ENCODE measurements at regions not wholly inside any gene's neighbourhood (a gene's known extent, or its start where the extent isn't known, plus 50 kb on each side); places are given as distances from the start of the nearest gene placed in this dataset.

DNA sequence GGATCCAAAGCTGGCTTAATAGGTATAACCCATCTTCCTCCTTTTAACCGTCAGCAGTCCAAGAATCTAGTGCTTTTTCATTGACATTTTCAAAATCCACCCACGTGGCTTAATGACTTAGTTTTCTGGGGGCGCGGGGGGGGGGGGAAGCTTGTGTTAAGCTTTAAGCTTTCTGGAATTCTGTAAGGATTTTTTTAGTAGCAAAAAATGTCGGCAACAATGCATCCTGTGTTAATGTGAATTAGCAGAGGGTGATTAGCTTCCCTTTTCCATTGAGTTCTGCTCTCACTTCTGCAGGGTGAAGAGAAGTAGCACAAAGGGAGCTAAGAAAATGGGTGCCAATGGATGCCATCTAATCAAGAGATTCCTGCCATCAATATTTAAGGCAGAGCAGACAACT is 348.2 kb downstream of the SAMD5 start:
- DNase-seq = no peak

DNA sequence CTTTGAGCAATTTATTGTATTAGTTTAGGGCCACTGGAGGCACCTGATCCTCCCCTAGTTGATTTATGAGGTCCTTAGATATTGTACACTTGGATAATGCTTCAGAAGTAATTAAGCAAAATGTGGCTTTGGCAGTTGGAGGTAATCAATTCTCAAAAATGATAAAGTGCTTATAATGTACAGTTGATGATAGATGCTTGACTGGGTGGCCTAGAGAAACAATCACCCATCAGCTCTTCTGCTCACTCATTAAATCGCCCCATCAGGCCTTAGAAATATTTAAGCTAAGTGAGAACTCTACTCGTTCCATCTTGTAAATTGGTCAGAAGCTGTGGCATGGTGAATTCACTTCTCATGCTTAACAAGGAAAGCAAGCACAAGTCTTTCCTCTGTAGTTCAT is 349.9 kb downstream of the SAMD5 start:
- no peak for DNase-seq

DNA sequence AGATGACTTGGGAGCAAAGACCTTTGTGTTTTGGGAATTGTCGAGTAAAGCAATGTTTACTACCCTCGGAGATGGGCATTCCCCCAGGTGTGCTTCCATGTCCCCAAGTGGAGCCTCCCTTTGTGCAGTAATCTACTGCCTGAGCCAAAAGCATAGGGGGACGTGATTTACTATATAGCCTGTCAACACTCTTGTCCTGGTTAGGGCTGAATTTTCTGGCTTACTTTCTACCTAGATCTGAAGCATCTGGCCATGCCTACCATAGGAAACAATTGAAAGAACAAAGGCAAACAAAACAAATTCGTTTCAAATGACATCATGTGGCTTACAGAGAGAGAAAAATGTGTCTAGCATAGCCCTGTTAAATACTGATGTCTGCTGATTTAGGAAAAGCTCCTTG is 350.6 kb downstream of the SAMD5 start:
- no peak for DNase-seq

DNA sequence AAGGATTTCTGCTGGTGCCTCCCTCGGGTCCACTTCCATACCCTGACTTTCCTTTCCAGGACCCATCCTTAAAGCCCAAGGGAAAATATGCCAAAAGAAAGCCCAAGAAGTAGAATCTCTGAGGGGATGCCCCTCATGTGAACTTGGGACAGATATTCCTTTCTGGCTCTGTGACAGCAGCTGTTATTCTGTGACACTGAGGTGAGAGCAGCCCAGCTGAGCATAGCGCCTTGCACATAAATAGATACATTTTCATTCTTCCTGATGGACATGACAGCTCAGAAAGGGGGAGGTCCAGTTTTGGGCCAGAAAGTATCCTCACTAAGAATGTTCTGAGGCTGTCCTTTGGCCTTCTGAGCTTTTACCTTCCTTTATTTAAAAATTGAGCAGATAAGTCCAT is 353.2 kb downstream of the SAMD5 start:
- DNase-seq = no peak

DNA sequence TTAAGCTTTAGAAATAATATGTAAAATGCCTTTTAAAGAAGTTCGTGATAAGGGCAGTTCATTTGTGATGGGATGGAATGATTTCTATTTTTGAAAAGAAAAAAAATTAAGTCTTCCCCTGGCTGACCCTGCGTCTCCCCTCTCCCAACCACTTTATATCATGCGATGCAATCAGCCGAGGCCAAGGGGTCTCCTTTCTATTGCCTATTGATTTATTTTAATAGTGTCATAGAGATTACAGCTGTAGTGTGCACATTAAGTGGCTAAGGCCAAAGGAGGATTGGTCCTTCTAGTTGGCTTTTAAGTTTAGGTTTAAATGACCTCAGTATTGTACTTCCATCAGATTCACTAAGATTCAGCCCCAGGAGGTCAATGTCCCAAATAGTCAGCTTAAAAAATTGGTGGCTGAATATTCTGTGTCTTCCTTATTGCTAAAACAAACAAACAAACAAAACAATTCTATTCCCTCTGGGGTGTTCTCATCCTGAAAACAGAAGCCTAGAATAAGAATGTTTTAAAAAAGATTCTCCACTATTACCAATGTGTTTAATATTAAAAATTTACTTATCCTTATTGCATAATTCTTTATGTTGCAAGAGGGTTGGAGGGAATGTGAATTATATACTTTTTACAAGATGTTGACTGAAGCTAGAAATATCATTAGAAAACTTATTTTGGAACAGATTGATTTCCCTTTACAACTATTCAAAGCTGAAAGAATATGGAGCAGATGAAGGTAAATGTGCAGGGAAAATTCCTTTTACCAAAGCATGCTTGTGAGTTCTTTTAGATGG is 359.1 kb downstream of the SAMD5 start:
- no peak for DNase-seq

DNA sequence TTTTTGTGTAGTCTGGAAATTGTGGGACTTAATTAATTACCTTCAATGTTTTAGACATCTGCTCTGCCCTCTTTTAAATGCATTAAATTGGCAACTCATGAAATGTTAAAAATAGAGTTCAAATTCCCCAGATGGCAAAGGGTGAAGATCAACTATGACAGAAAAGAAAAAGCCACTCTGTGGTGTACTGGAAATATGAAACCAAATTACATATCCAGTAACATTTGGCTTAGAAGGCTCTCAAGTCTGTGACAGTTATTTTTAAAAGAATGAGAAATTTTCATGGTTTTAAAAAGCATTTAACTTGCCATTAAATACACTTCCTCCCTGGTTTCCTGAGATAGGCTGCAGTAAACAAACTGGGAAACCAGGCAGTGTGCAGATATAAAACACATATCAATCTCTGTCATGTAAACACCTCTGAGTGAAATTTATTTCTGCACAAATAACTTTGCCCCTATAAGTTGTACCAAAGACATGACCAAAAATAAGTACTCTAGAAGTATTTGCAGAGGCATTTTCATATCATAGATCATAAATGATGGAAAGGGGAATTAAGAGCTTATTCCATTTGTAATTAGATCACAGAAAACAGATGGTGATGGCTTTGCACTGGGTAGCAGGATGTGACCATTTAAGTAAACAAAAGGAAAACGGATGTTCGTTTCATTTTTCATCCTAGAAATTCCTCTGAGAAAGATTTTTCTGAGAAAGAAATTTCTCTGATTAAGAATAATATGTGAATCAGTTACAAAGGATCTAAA is 360.1 kb downstream of the SAMD5 start:
- DNase-seq = no peak

DNA sequence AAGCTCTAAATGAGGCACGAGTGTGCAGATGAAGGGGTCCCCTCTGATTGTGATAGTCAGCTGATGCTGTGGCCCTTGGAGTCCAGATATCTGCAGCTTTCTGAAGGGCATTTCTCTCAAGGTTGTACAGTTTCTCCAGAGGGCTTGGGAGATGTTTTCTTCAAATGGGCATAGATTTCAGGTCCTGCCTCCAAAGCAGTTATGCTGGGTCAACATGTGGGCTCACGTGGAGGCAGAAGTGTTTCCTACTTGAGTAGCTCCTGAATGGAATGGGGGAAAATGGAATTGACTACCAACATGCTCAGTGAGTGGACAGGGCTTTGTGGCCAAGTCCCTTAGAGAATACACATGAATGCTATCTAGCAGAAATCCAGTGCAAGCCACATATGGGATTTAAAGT is 360.7 kb downstream of the SAMD5 start:
- no peak for DNase-seq

DNA sequence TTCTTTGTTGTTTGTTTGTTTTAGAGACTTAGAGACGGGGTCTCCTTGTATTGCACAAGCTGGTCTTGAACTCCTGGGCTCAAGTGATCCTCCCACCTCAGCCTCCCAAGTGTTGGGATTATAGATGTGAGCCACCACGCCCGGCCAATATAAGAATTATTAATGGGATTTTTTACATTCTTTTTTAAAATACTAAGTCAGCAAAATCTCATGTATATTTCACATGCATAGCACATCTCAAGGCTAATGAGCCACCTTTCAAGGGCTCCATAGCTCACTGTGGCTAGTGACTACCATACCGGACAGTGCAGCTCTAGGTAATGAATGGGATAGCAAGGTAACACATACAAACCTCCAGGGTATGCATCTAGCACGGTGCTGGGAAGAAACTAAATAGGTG is 361.4 kb downstream of the SAMD5 start:
- no peak for DNase-seq

DNA sequence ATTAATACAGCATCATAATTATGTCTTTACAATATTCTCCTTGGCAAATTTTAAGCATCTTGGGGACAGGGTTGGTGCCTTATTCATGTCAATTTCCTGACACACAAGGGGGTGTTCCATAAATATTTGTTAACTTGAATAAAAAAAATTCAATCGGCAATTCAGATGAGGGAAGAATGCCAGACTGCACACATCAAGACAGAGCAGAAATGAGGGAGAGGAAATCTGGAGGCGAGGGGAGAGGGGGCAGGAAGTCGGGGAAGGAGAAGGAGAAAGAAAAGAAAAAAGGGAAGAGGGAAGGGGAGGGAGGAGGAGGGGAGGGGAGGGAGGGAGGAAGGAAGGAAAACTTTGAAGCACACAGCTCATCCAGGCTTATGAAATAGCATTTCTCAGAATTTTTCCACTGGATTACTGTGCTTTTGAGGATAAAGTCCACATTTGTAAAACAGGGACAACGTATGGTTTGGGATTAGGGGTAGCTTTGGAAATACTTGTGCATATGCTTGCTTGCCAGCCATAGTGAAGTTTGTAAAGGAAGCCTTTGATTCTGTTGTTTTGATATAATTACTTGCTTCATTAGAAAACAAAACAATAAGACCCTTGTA is 362.1 kb downstream of the SAMD5 start:
- no peak for DNase-seq

DNA sequence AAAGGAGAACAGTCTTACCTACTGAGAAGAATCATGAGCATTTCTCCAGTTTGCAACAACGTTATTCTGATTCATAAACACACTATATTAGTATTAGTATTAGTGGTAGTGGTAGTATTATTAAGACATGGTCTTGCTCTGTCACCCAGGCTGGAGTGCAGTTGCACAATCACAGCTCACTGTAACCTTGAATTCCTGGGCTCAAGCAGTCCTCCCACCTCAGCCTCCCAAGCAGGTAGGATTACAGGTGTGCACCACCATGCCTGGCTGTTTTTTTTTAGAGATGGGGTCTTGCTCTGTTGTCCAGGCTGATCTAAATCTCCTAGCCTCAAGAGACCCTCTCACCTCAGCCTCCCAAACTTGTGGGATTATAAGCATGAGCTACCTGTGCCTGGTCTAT is 363.5 kb downstream of the SAMD5 start:
- DNase-seq = no peak

DNA sequence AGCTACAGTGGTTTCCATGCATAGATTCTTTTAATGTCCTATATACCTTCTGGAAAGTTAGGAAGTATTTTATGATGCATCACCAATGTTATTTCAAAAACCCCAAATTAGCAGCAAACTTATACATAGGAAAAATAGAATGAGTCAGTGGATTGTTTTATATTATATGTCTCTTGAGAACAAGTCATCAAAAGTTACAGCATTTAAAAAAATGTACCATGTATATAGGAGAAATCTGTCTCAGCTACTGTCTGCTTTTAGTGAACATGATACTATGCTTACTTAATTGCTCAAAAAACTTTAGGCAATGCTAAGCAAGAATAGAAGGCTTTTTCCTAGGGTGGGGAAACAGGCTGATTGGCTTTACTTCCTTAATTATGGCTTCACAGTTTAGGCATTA is 365.3 kb downstream of the SAMD5 start:
- no peak for DNase-seq

DNA sequence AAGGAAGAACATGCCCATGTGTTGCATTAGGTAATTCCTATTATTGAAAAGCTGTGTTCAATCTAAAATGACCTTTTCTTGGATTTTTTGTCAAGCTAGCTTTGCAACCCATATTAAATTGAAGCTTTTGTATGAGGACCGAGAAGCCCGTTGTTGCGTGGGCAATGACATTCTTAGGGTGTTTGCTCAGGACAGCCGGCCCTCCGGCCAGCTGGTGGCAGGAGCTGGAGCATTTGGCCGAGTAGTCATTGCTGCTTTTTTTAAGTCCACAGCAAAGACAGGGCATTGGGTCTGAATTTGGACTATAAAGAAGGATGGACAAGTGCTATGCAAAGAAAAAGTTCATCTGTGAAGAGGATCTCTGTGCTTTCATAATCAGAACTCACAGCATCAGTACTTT is 365.8 kb downstream of the SAMD5 start:
- DNase-seq = no peak

DNA sequence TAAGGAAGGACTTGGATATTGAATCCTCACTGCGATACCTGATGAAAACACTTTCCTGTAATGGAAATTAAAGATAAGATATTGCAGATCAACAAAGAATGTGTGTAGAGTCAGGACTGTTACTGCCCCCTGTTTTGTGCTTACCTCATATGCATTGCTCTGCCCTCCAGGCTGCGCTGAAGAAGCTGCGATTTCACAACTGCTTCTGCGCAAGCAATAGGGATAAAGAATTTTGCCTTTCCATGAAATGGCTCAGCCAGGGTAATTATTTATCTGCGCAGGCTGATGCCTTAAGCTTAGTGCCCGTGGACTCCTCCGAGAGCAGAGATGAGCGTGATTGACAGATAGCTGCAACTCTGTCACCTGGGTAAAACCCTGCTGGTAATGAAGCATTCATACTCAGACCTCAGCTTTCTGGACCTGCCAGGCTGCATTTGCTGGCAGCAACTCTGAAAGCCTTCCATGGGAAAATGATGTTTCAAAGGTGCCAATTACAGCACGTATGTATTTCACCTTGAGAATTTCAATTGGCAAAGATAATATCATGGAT is 370.6 kb downstream of the SAMD5 start:
- DNase-seq = no peak

DNA sequence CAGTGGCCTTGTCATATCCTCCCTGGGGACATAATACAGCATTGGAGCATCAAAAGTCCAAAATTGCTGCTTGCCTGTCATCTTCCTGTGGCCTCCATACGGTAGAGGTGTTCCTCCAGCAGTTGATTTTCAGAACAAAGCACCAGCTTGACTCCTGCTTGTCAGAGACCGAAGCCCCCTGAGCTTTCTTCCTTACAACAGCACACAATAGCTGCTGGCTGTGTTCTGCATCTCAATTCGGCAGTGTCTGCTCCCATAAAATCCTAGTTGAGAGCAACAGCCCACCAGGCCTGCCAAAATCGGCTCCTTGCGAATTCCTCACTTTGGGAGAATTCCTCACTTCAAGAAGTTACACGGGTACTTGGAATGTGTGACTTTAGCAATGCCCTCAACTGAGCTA is 372.9 kb downstream of the SAMD5 start:
- no peak for DNase-seq

DNA sequence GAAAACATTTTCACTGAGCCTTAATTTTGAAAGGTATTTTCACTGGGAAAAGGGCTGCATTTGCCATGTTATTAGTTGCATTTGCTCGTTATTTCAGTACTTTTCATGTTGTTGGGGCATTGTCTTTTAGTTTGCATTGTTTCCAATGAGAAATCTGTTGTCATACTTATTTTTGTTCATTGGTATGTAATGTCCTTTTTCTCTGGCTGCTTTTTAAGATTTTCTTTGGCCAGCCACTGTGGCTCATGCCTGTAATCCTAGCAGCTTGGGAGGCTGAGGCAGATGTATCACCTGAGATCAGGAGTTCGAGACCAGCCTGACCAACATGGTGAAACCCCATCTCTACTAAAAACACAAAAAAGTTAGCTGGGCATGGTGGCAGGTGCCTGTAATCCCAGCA is 379.9 kb downstream of the SAMD5 start:
- no peak for DNase-seq

DNA sequence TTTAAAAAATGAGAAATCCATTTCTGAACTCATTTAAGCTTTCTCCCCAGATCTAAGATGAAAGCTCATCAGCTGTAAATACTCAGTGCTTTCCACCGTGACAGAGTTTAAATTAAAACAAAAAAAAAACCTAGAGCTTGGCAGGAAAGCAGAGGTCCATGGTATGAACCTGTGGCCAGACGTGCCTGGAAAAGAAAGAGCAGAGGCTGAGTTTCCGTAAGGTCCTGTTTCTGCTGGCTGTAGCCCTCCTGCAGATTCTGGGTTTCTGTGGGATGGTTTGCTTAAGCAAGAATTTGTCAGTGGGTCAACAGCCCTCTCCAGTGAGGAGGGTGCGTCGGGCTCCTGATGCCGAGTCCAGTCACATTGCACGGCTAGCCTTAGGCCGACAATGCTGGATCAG is 383.2 kb downstream of the SAMD5 start:
- no peak for DNase-seq

DNA sequence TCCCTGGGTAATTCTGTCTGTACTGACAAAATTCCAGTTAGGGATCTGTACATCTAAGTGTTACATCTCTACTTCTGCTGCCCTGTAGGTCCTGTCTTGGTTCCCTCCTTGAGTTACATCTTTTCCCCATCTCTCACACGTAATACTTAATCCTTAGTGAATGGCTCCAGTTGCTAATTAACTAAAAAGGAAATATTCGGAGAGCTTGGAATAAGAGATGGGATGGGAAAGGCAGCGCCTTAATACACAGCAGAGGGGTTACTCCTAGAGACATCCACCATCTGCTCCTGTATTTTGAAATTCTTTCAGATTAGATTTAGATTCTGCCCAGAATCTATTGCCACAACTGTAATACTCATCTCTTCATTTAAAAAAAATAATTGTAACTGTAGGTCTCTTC is 384.0 kb downstream of the SAMD5 start:
- DNase-seq = no peak

DNA sequence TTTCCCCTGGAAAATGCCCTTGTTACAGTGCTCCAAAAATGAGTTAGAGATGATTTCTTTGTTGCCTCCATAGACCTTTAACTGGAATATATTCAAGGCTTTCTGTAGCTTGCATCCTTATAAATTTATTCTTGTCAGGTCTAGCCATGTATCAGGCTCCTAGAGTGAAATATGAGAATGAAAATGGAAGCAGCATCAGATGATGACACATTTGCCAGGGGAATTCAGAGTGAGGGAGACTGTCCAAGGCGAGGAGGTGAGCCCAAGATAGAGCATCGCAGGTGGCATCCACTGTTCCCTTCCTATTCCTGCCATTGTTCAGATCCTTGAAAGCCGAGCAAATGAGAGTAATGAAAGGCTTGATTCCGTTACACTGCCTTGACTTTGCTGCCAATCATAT is 386.8 kb downstream of the SAMD5 start:
- DNase-seq = no peak

DNA sequence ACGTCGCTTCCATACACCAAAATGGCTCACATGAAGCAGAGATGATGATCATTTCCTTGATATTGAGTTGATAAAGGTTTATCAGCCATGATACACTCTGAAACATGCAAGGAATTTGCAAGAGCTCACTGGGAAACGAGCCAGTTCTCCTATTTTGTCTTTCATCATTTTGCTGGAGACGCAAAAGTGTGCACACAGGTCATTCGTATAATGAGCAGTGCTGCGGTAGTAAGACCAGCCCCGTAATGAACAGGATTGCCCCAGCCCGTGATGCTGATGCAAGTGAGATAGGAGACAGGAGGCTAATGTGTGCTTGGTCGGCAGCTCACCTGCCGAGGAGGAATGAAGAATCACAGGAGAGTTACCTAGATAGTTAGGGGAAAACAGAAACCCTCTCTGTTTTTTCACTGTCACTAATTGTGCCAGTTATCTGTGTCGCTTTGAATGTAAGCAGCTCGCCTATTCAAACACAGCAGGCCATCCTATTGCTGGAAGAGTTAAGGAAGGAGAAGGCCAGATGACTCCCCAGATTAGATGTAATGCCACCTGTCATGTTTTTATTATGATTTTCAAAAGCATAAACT is 391.8 kb downstream of the SAMD5 start:
- no peak for DNase-seq

DNA sequence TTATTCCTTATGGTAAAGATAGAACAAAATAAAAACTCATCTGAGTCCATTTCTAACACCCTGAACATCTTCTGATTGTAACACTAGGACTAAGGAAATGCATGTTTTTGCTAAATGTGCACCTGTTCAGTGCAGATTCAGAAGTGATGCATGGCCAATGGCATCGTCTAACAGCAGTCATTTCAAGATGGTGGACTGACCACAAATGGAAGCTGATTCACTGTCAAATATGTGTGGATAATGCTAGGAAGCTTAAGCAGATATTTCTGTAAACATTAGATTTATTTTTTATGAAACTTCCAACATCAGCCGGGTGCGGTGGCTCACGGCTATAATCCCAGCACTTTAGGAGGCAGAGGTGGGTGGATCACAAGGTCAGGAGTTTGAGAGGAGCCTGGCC is 394.8 kb downstream of the SAMD5 start:
- DNase-seq = no peak

DNA sequence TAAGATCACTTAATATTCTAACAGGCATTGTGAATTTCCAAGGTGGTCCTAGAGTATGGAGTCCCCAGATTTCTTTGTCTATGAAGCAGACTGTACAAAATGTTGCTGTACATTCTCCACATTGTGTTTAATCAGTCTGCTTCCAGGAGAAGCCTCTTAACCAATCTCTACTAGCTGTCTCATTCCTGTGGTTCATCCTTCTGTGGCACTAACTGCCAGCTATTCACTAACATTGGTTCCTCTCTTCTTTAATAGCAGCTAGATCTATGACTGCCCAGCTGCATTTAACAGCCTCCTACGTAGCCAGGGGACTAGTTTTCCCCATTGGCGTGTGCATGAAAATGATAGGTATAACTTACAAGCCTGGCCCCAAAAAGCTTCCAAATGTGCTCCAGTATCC is 395.4 kb downstream of the SAMD5 start:
- DNase-seq = no peak

DNA sequence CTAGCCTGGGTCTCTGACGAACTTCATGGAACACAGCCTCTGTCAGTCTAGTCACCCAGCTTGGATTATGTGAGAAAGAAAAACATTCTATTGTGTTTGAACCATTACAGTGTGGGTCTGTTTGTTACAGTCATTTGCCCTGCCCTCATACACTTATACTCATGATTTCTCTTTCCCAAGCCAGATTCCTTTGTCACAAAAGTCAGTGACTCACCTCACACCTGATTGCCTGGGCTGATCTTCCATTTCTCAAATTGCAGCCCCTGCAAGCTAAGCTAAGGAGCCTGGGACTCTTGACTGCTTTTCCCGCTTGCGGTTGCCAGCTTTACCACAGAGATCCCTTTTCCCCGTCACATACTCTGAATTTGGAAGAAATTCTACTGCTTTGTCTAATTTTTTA is 395.9 kb downstream of the SAMD5 start:
- DNase-seq = no peak

Data from nucleus accumbens (tissue), 56 donors.